ENCODE measurements at regions not wholly inside any gene's neighbourhood (a gene's known extent, or its start where the extent isn't known, plus 50 kb on each side); places are given as distances from the start of the nearest gene placed in this dataset.

DNA sequence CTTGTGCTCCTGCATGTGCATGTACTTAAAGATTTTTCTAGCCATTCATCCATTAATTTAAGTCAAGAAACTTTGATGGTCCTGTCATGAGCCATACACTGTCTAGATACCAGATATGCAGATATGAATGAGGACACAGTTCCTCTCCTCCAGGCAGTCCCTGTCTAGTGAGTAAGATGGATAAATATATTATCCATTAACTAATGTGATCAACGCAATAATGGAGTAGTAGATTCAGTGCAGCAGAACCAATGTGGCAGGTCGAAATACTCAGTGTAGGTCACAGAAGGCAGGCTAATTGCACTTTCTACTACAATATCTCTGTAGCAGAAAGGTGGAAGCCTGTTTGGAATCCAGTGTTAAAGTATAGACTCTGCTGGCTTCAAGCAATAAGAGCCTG is 112.5 kb downstream of the PCDH7 start:
- Histone ChIP-seq H3K4me3 (replicated peaks; ENCODE audit: low read depth, low read length) (no peak overlapping the region), H3K36me3 (ENCODE audit: control insufficient read depth, insufficient read depth, low read length) (no peaks in the 10 kb centered on the region), H3K27me3 (replicated peaks; ENCODE audit: control insufficient read depth, insufficient read depth, low read length) (no peaks in the 10 kb centered on the region)
- TF ChIP-seq, protein P1, sequence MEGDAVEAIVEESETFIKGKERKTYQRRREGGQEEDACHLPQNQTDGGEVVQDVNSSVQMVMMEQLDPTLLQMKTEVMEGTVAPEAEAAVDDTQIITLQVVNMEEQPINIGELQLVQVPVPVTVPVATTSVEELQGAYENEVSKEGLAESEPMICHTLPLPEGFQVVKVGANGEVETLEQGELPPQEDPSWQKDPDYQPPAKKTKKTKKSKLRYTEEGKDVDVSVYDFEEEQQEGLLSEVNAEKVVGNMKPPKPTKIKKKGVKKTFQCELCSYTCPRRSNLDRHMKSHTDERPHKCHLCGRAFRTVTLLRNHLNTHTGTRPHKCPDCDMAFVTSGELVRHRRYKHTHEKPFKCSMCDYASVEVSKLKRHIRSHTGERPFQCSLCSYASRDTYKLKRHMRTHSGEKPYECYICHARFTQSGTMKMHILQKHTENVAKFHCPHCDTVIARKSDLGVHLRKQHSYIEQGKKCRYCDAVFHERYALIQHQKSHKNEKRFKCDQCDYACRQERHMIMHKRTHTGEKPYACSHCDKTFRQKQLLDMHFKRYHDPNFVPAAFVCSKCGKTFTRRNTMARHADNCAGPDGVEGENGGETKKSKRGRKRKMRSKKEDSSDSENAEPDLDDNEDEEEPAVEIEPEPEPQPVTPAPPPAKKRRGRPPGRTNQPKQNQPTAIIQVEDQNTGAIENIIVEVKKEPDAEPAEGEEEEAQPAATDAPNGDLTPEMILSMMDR (IDR thresholded peaks at IDR 0.05; ENCODE audit: insufficient read depth, low read length, poor library complexity, severe bottlenecking): no peak
- no peak for DNase-seq (ENCODE audit: extremely low read depth, insufficient read length)

DNA sequence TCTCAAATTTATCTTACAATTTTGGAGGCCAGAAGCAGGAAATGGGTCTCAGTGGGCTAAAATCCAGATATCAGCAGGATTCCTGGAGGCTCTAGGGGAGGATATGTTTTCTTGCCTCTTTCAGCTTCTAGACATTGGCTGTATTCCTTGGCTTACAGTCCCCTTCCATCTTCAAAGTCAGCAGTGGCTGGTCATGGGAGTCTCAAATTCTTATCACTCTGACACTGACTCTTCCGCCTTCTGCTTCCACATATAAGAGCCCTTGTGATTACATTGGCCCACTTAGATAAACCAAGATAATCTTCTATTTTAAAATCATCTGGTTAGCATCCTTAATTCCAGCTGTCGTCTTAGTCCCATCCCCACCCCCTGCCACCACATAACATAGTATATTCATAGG is 113.0 kb downstream of the PCDH7 start:
- H3K36me3 ChIP-seq (ENCODE audit: control insufficient read depth, insufficient read depth, low read length): no peaks in the 10 kb centered on the region
- no peaks in the 10 kb centered on the region for H3K27me3 ChIP-seq (replicated peaks; ENCODE audit: control insufficient read depth, insufficient read depth, low read length)
- TF ChIP-seq, protein P1 (IDR thresholded peaks at IDR 0.05; ENCODE audit: insufficient read depth, low read length, poor library complexity, severe bottlenecking): no peak
- DNase-seq (ENCODE audit: extremely low read depth, insufficient read length): no peak
- no peak overlapping the region for H3K4me3 ChIP-seq (replicated peaks; ENCODE audit: low read depth, low read length)

DNA sequence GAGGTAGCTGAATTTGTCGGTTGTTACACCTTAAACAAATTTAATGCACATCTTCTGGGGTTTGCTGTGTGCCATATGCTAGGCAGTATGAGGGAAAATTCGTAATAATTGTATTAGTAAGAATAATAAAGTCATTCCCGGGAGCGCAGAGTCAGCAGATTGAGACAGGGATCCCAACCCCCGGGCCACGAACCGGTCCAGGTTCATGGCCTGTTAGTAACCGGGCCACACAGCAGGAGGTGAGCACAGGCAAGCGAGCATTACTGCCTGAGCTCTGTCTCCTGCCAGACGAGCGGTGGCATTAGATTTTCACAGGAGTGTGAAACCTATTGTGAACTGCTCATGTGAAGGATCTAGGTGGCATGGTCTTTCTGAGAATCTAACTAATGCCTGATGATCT is 114.9 kb downstream of the PCDH7 start:
- DNase-seq (ENCODE audit: extremely low read depth, insufficient read length): no peak
- no peaks in the 10 kb centered on the region for H3K36me3 ChIP-seq (ENCODE audit: control insufficient read depth, insufficient read depth, low read length)
- H3K27me3 ChIP-seq (replicated peaks; ENCODE audit: control insufficient read depth, insufficient read depth, low read length): no peaks in the 10 kb centered on the region
- TF ChIP-seq, protein P1 (IDR thresholded peaks at IDR 0.05; ENCODE audit: insufficient read depth, low read length, poor library complexity, severe bottlenecking): no peak
- no peak overlapping the region for H3K4me3 ChIP-seq (replicated peaks; ENCODE audit: low read depth, low read length)

DNA sequence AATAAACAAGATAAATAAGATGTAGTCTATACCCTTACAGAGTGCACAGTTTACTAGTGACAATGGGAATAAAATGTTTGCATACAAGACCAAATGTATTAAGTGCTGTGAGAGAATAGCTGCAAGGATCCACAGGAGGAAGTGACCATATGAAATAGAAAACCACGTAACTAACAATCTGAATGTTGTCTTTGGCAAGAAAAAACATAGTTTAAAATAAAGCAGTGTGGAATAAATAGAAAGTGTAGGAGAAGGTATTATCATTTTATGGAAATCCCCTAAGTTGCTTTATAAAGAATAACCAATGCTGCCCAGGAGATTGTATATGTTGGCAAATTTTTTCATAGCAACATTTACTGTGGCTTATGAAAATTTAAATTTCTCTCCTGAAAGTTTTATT is 116.1 kb downstream of the PCDH7 start:
- Histone ChIP-seq H3K36me3 (ENCODE audit: control insufficient read depth, insufficient read depth, low read length) (no peaks in the 10 kb centered on the region), H3K4me3 (replicated peaks; ENCODE audit: low read depth, low read length) (no peak overlapping the region), H3K27me3 (replicated peaks; ENCODE audit: control insufficient read depth, insufficient read depth, low read length) (no peaks in the 10 kb centered on the region)
- DNase-seq (ENCODE audit: extremely low read depth, insufficient read length): no peak
- TF ChIP-seq, protein P1 (IDR thresholded peaks at IDR 0.05; ENCODE audit: insufficient read depth, low read length, poor library complexity, severe bottlenecking): no peak

DNA sequence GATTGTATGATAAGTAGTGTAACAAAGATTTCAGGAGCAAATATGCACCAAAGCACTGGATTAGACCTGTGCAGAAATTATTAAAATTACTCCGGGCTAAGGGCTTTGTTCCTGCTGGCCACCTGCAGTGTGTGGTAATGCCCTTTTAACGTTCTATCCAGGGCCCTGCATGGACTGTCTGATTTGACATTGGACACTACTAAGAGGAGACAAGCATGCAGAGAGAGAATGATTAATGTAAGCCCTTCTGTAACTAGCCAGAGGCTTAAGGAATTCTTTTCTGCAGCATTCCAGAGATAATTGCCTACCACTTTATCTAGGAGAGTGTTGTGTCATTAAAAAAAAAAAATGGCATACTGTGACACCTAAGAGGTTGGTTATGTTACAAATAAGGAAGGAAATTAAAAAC is 117.0 kb downstream of the PCDH7 start:
- H3K27me3 ChIP-seq (replicated peaks; ENCODE audit: control insufficient read depth, insufficient read depth, low read length): no peaks in the 10 kb centered on the region
- no peak for DNase-seq (ENCODE audit: extremely low read depth, insufficient read length)
- no peaks in the 10 kb centered on the region for H3K36me3 ChIP-seq (ENCODE audit: control insufficient read depth, insufficient read depth, low read length)
- H3K4me3 ChIP-seq (replicated peaks; ENCODE audit: low read depth, low read length): no peak overlapping the region
- TF ChIP-seq, protein P1 (IDR thresholded peaks at IDR 0.05; ENCODE audit: insufficient read depth, low read length, poor library complexity, severe bottlenecking): no peak

DNA sequence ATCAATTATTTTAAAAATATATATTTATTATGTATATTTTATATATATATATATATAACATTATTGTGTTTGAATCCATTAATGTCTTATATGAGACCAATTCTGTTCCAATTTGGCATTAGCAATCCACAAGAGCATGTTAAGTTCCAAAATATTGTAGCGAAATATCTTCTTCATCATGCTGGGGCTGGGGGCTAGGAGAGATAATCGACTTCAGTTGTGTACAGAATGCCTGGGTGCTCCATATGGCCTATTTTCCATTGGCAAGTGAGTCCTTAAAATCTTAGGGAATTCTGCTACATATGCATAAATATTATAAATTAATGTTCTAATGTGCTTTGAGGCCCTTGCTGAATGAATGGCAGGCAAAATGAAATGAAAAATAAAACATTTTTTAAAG is 117.7 kb downstream of the PCDH7 start:
- no peaks in the 10 kb centered on the region for H3K36me3 ChIP-seq (ENCODE audit: control insufficient read depth, insufficient read depth, low read length)
- no peak overlapping the region for H3K4me3 ChIP-seq (replicated peaks; ENCODE audit: low read depth, low read length)
- no peak for DNase-seq (ENCODE audit: extremely low read depth, insufficient read length)
- TF ChIP-seq, protein P1 (IDR thresholded peaks at IDR 0.05; ENCODE audit: insufficient read depth, low read length, poor library complexity, severe bottlenecking): no peak
- no peaks in the 10 kb centered on the region for H3K27me3 ChIP-seq (replicated peaks; ENCODE audit: control insufficient read depth, insufficient read depth, low read length)
